ENCODE measurements at regions not wholly inside any gene's neighbourhood (a gene's known extent, or its start where the extent isn't known, plus 50 kb on each side); places are given as distances from the start of the nearest gene placed in this dataset.

DNA sequence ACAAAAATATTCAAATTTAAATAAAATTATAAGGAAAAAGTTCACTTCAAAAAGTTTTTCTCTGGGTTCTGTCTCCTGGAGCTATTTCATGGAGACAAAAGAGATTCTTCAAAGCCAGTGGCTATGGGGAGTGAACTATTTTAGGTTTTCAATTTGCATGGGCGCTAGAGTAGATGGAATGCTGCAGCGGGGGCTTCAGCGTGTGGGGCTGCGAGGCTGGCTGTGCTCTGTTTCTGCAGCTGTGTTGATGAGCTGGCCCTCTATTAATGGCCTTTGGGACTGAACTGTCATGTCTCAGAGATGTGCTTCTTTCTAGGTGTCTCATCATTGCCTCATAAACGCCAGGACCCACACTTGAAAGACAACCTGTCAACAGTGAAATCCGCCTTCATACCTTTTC is 108.4 kb upstream of the NPY start:
- Histone ChIP-seq H3K9ac (ENCODE audit: extremely low read depth, low read length, poor library complexity, severe bottlenecking) (no peak overlapping the region), H3K4me1 (ENCODE audit: control insufficient read depth, insufficient read depth, low read length) (no peaks in the 10 kb centered on the region), H3K4me3 (ENCODE audit: low read length) (no peak overlapping the region), H3K36me3 (ENCODE audit: control insufficient read depth, insufficient read depth, low read length) (no peaks in the 10 kb centered on the region), H3K27me3 (ENCODE audit: control insufficient read depth, insufficient read depth, low read length, poor library complexity, severe bottlenecking) (no peaks in the 10 kb centered on the region), H3K27ac (ENCODE audit: low read depth, low read length) (no peak overlapping the region), H3K9me3 (ENCODE audit: control insufficient read depth, low read length) (no peaks in the 10 kb centered on the region)
- peaks cover 21% of the 10 kb centered on the region for H3K4me1 Mint-ChIP-seq
- TF ChIP-seq, protein P1, sequence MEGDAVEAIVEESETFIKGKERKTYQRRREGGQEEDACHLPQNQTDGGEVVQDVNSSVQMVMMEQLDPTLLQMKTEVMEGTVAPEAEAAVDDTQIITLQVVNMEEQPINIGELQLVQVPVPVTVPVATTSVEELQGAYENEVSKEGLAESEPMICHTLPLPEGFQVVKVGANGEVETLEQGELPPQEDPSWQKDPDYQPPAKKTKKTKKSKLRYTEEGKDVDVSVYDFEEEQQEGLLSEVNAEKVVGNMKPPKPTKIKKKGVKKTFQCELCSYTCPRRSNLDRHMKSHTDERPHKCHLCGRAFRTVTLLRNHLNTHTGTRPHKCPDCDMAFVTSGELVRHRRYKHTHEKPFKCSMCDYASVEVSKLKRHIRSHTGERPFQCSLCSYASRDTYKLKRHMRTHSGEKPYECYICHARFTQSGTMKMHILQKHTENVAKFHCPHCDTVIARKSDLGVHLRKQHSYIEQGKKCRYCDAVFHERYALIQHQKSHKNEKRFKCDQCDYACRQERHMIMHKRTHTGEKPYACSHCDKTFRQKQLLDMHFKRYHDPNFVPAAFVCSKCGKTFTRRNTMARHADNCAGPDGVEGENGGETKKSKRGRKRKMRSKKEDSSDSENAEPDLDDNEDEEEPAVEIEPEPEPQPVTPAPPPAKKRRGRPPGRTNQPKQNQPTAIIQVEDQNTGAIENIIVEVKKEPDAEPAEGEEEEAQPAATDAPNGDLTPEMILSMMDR (conservative IDR thresholded peaks at IDR 0.05), result no peak
- no peak overlapping the region for H3K27ac Mint-ChIP-seq
- no peaks in the 10 kb centered on the region for H3K9me3 Mint-ChIP-seq
- 73 to 90% methylated on average over 5 to 6 of the region's 6 CpGs for WGBS, 2 experiments (ENCODE audit: insufficient coverage in 1 of 2, insufficient read length in 1 of 2)
- peaks cover 5% of the 10 kb centered on the region for H3K27me3 Mint-ChIP-seq (ENCODE audit: insufficient read depth)
- DNase-seq, result no peak
- H3K4me3 Mint-ChIP-seq, result no peak overlapping the region
- no peaks in the 10 kb centered on the region for H3K36me3 Mint-ChIP-seq (ENCODE audit: low read depth)

DNA sequence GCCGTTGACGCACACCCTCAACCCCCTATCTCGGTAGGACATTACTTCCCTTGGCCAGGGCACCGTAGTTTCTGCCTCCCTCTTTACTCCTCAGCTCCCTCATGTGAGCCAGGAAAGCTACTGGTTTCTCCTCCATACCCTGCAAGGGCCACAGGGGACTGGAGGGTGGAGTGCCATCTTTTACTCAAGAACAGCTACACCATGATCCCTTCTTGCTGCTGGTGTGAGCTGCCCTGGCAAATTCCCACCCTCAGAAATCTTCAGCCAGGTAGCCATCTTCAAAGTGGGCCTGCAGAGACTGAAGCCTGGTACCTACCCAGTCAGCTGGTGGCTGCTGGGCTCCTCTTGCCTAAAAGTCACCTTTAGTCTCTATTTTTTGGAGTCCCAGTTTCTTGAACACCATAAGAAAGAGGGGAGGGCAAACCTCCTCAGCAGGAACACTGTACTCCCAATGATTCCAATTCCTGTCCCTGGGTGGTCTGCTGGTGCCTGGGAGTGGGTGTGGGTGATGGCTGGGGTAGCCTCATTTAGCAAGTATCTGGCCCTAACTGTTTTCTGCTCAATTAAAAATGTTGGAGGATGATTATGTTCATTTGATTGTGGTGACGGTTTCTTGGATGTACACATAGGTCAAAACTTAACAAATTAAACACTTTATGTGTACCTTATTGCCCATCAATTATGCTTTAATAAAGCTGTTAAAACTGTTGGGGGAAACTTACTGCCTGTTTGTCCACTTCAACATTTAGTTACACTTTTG is 105.0 kb upstream of the NPY start:
- Mint-ChIP-seq H3K4me1 (peaks cover 8% of the 10 kb centered on the region), H3K27me3 (ENCODE audit: insufficient read depth) (peaks cover 5% of the 10 kb centered on the region), H3K27ac (no peak overlapping the region), H3K36me3 (ENCODE audit: low read depth) (no peaks in the 10 kb centered on the region), H3K9me3 (no peaks in the 10 kb centered on the region), H3K4me3 (no peak overlapping the region)
- no peak for DNase-seq
- H3K36me3 ChIP-seq (ENCODE audit: control insufficient read depth, insufficient read depth, low read length), result no peaks in the 10 kb centered on the region
- H3K9ac ChIP-seq (ENCODE audit: extremely low read depth, low read length, poor library complexity, severe bottlenecking), result no peak overlapping the region
- WGBS, 2 experiments (ENCODE audit: insufficient coverage in 1 of 2, insufficient read length in 1 of 2), result 98 to 99% methylated on average over 4 to 5 of the region's 5 CpGs
- H3K27me3 ChIP-seq (ENCODE audit: control insufficient read depth, insufficient read depth, low read length, poor library complexity, severe bottlenecking), result no peaks in the 10 kb centered on the region
- TF ChIP-seq, protein P1 (conservative IDR thresholded peaks at IDR 0.05), result no peak
- H3K4me1 ChIP-seq (ENCODE audit: control insufficient read depth, insufficient read depth, low read length), result no peaks in the 10 kb centered on the region
- no peak overlapping the region for H3K4me3 ChIP-seq (ENCODE audit: low read length)
- H3K27ac ChIP-seq (ENCODE audit: low read depth, low read length), result no peak overlapping the region
- no peaks in the 10 kb centered on the region for H3K9me3 ChIP-seq (ENCODE audit: control insufficient read depth, low read length)

DNA sequence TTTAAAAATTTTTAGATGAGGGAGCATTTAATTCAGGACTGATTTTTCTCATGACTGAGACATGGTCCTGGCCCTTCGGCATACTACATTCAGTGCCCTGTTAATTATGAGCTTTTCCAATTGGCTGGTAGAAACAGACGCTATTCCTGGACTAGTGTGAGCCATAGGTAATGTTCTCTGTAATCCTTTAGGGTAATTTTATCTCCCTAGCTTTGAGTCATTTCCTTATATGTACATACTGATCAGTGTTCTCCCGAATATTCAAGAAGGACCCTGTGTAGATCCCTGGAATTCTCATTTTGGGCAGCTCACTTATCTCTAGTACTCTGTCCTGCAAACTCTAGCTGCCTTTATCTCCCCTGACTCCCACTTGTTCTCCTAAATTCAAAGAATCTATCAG is 92.6 kb upstream of the NPY start:
- H3K4me1 Mint-ChIP-seq, result peaks cover 21% of the 10 kb centered on the region
- no peak overlapping the region for H3K4me3 Mint-ChIP-seq
- no peak overlapping the region for H3K4me3 ChIP-seq (ENCODE audit: low read length)
- 74 to 95% methylated on average over 2 to 3 of the region's 3 CpGs for WGBS, 2 experiments (ENCODE audit: insufficient coverage in 1 of 2, insufficient read length in 1 of 2)
- no peaks in the 10 kb centered on the region for H3K36me3 Mint-ChIP-seq (ENCODE audit: low read depth)
- peaks cover 9% of the 10 kb centered on the region for H3K4me1 ChIP-seq (ENCODE audit: control insufficient read depth, insufficient read depth, low read length)
- peaks cover 3% of the 10 kb centered on the region for H3K9me3 ChIP-seq (ENCODE audit: control insufficient read depth, low read length)
- H3K9me3 Mint-ChIP-seq, result no peaks in the 10 kb centered on the region
- H3K27me3 ChIP-seq (ENCODE audit: control insufficient read depth, insufficient read depth, low read length, poor library complexity, severe bottlenecking), result no peaks in the 10 kb centered on the region
- no peaks in the 10 kb centered on the region for H3K27me3 Mint-ChIP-seq (ENCODE audit: insufficient read depth)
- H3K27ac Mint-ChIP-seq, result peak overlapping the region; percentile 6
- H3K36me3 ChIP-seq (ENCODE audit: control insufficient read depth, insufficient read depth, low read length), result no peaks in the 10 kb centered on the region
- H3K27ac ChIP-seq (ENCODE audit: low read depth, low read length), result no peak overlapping the region
- H3K9ac ChIP-seq (ENCODE audit: extremely low read depth, low read length, poor library complexity, severe bottlenecking), result no peak overlapping the region
- TF ChIP-seq, protein P1 (conservative IDR thresholded peaks at IDR 0.05), result no peak
- DNase-seq, result no peak
